ENCODE measurements at regions not wholly inside any gene's neighbourhood (a gene's known extent, or its start where the extent isn't known, plus 50 kb on each side); places are given as distances from the start of the nearest gene placed in this dataset.

GRCh38 chr21:27154451-27155129 lies 187.7 kb upstream of the ADAMTS5 start:
- DNase-seq (ENCODE audit: low read depth, low spot score), result no peak
- Mint-ChIP-seq H3K9me3 (peaks cover 5% of the 10 kb centered on the region), H3K27ac (ENCODE audit: unreplicated experiment) (no peak overlapping the region), H3K4me1 (no peaks in the 10 kb centered on the region), H3K36me3 (ENCODE audit: low read depth) (no peaks in the 10 kb centered on the region), H3K27me3 (ENCODE audit: low read depth) (no peaks in the 10 kb centered on the region), H3K4me3 (no peak overlapping the region)
- TF ChIP-seq CTCF (conservative IDR thresholded peaks at IDR 0.05), result no peak

- no peak overlapping the region for H3K4me3 Mint-ChIP-seq
- TF ChIP-seq CTCF (conservative IDR thresholded peaks at IDR 0.05), result no peak
- no peak overlapping the region for H3K27ac Mint-ChIP-seq (ENCODE audit: unreplicated experiment)
- H3K9me3 Mint-ChIP-seq, result peaks cover 6% of the 10 kb centered on the region
- H3K4me1 Mint-ChIP-seq, result no peaks in the 10 kb centered on the region
- H3K36me3 Mint-ChIP-seq (ENCODE audit: low read depth), result no peaks in the 10 kb centered on the region
- no peak for DNase-seq (ENCODE audit: low read depth, low spot score)
- H3K27me3 Mint-ChIP-seq (ENCODE audit: low read depth), result no peaks in the 10 kb centered on the region
Observed at GRCh38 chr21:27152996-27153395, 186.1 kb upstream of the ADAMTS5 start.

- Mint-ChIP-seq H3K36me3 (ENCODE audit: low read depth) (no peaks in the 10 kb centered on the region), H3K4me1 (no peaks in the 10 kb centered on the region), H3K27ac (ENCODE audit: unreplicated experiment) (no peak overlapping the region), H3K9me3 (peaks cover 3% of the 10 kb centered on the region), H3K27me3 (ENCODE audit: low read depth) (no peaks in the 10 kb centered on the region), H3K4me3 (no peak overlapping the region)
- no peak for TF ChIP-seq CTCF (conservative IDR thresholded peaks at IDR 0.05)
- no peak for DNase-seq (ENCODE audit: low read depth, low spot score)
Observed at GRCh38 chr21:27149034-27149433, 182.1 kb upstream of the ADAMTS5 start.

- no peaks in the 10 kb centered on the region for H3K36me3 Mint-ChIP-seq (ENCODE audit: low read depth)
- peaks cover 3% of the 10 kb centered on the region for H3K9me3 Mint-ChIP-seq
- no peaks in the 10 kb centered on the region for H3K27me3 Mint-ChIP-seq (ENCODE audit: low read depth)
- H3K4me1 Mint-ChIP-seq, result no peaks in the 10 kb centered on the region
- H3K27ac Mint-ChIP-seq (ENCODE audit: unreplicated experiment), result no peak overlapping the region
- no peak for DNase-seq (ENCODE audit: low read depth, low spot score)
- H3K4me3 Mint-ChIP-seq, result no peak overlapping the region
- no peak for TF ChIP-seq CTCF (conservative IDR thresholded peaks at IDR 0.05)
Observed at GRCh38 chr21:27146268-27146667, 179.4 kb upstream of the ADAMTS5 start.

- H3K4me1 Mint-ChIP-seq, result no peaks in the 10 kb centered on the region
- H3K4me3 Mint-ChIP-seq, result no peak overlapping the region
- H3K27ac Mint-ChIP-seq (ENCODE audit: unreplicated experiment), result no peak overlapping the region
- DNase-seq (ENCODE audit: low read depth, low spot score), result no peak
- peaks cover 6% of the 10 kb centered on the region for H3K9me3 Mint-ChIP-seq
- H3K27me3 Mint-ChIP-seq (ENCODE audit: low read depth), result no peaks in the 10 kb centered on the region
- no peak for TF ChIP-seq CTCF (conservative IDR thresholded peaks at IDR 0.05)
- no peaks in the 10 kb centered on the region for H3K36me3 Mint-ChIP-seq (ENCODE audit: low read depth)
Observed at GRCh38 chr21:27145134-27145798, 178.4 kb upstream of the ADAMTS5 start.

Measured in neural crest cell (in vitro differentiated cells).